GM12875 (cell line): ENCODE measurements at regions not wholly inside any gene's neighbourhood (a gene's known extent, or its start where the extent isn't known, plus 50 kb on each side); places are given as distances from the start of the nearest gene placed in this dataset.

Experiments
- H3K4me3 ChIP-seq: one replicate; pipeline ENCODE4 v1.5.1; 2011; ENCODE audit warnings: low read depth, low read length, control low read depth
- CTCF ChIP-seq: IDR thresholded peaks from 2 replicates; pipeline ENCODE4 v1.5.1; 2011; ENCODE audit warnings: low read depth, mild to moderate bottlenecking, control low read depth, inconsistent platforms, low read length, moderate library complexity, borderline replicate concordance; ENCODE audit not compliant: insufficient read depth

GRCh38 chr2:501667-502066 is 175.5 kb downstream of the TMEM18 start:
- no peak for TF ChIP-seq CTCF
- H3K4me3 ChIP-seq, result no peak overlapping the region

GRCh38 chr2:501130-501529 is 176.1 kb downstream of the TMEM18 start:
- TF ChIP-seq CTCF, result no peak
- H3K4me3 ChIP-seq, result no peak overlapping the region

GRCh38 chr2:499726-500125 is 177.5 kb downstream of the TMEM18 start:
- no peak overlapping the region for H3K4me3 ChIP-seq
- no peak for TF ChIP-seq CTCF

GRCh38 chr2:498493-499178 is 178.6 kb downstream of the TMEM18 start:
- no peak for TF ChIP-seq CTCF
- no peak overlapping the region for H3K4me3 ChIP-seq

- no peak overlapping the region for H3K4me3 ChIP-seq
- no peak for TF ChIP-seq CTCF
Observed at GRCh38 chr2:497770-498492, 179.3 kb downstream of the TMEM18 start.

GRCh38 chr2:496729-497128 is 180.5 kb downstream of the TMEM18 start:
- no peak for TF ChIP-seq CTCF

GRCh38 chr2:495745-496275 is 181.4 kb downstream of the TMEM18 start:
- no peak overlapping the region for H3K4me3 ChIP-seq
- TF ChIP-seq CTCF, result no peak

More at GRCh38 chr2:496729-497128, 180.5 kb downstream of the TMEM18 start:
- no peak overlapping the region for H3K4me3 ChIP-seq
